Breast epithelium (tissue), 3 donors: ENCODE measurements at regions not wholly inside any gene's neighbourhood (a gene's known extent, or its start where the extent isn't known, plus 50 kb on each side); places are given as distances from the start of the nearest gene placed in this dataset.

Source experiments
- POLR2A ChIP-seq: fragments of 450-650 bp; IDR thresholded peaks from one replicate; pipeline ENCODE4 v1.6.1; 2016; ENCODE audit warnings: antibody characterized with exemption, mild to moderate bottlenecking, moderate library complexity
- TF ChIP-seq, protein P1 (sequence below), 3 donors: fragments of 450-650 bp; IDR thresholded peaks; one replicate each; pipeline ENCODE4 v1.5.1; 2016 to 2017; ENCODE audit warnings: antibody characterized with exemption in 3 of 3, mild to moderate bottlenecking in 3 of 3, moderate library complexity in 3 of 3

DNA sequence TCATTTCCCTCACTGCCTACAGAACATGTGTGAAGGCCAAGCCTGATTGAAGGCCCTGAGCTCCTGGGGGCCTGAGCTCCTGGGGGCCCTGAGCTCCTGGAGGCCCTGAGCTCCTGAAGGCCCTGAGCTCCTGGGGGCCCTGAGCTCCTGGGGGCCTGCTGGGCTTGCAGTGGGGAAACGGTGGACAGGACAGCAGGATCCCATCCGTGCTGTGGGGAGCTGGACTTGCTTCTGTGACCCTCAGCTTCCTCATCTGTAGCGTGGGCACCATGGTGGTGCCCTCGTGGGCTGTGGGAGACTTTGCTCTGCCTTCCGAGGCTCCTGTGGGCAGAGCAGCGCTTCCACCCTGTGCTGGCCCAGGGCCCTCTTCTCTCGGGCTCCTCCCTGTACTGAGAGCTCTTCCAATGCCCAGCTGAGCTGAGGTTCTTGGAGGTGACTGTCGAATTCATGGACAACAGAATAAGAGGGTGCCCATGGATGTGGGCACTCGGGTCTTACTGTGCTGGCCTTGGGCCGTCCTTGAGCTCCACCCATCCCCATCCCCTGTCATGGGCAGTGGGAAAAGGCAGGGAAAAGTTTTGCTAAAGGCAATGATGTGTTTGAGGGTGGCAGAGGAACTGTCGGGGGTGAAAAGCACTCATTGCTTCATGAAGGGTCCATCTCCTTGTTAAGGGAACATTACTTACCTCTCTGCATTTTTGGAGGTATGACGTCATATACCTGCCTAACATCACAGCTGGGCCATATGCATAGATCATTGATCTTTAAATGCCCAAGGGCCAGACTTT is 786.7 kb downstream of the TBC1D22A start:
- TF ChIP-seq, protein P1, sequence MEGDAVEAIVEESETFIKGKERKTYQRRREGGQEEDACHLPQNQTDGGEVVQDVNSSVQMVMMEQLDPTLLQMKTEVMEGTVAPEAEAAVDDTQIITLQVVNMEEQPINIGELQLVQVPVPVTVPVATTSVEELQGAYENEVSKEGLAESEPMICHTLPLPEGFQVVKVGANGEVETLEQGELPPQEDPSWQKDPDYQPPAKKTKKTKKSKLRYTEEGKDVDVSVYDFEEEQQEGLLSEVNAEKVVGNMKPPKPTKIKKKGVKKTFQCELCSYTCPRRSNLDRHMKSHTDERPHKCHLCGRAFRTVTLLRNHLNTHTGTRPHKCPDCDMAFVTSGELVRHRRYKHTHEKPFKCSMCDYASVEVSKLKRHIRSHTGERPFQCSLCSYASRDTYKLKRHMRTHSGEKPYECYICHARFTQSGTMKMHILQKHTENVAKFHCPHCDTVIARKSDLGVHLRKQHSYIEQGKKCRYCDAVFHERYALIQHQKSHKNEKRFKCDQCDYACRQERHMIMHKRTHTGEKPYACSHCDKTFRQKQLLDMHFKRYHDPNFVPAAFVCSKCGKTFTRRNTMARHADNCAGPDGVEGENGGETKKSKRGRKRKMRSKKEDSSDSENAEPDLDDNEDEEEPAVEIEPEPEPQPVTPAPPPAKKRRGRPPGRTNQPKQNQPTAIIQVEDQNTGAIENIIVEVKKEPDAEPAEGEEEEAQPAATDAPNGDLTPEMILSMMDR (IDR thresholded peaks at IDR 0.05), result no peak
- TF ChIP-seq POLR2A, result no peak
